KBM-7 (cell line): ENCODE measurements at regions not wholly inside any gene's neighbourhood (a gene's known extent, or its start where the extent isn't known, plus 50 kb on each side); places are given as distances from the start of the nearest gene placed in this dataset.

Experiments used
- DNase-seq: peaks from one replicate; pipeline ENCODE4 v3.0.0-alpha.2; 2015
- in situ Hi-C: fragments of 300-500 bp; cut with MboI; formaldehyde crosslinking; loops from 2 replicates; pipeline ENCODE4 v1.14.3; 2020; ENCODE audit warnings: low sequenced_read_pairs, low pct_unique_long_range_greater_than_20kb, mixed read lengths

DNA sequence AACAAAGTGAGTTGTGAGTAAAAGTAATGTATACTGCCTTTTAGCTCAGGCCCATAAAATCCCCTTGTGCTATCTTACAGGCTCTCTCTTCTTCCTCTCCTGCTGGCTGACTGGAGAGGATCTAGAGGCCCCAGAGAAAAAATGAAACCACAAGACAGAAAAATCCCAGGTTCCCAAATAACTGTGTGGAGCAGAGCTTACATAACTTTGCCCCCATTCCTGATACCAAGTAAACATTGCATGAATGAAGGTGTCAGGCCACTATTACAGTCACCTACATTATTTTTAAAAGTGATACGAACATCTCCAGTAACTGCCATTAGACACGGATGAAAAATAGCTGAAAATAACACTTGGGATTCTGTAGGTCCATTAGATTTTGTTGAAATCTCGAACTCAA lies 386.0 kb upstream of the NR5A2 start:
- no peak for DNase-seq
- in situ Hi-C loops = no loop called here

GRCh38 chr1:199644912-199645311 lies 382.6 kb upstream of the NR5A2 start:
- in situ Hi-C loops = no loop called here
- no peak for DNase-seq

GRCh38 chr1:199646761-199647160 lies 380.7 kb upstream of the NR5A2 start:
- no peak for DNase-seq
- in situ Hi-C loops = no loop called here

GRCh38 chr1:199657449-199657848 lies 370.1 kb upstream of the NR5A2 start:
- in situ Hi-C loops = no loop called here

DNA sequence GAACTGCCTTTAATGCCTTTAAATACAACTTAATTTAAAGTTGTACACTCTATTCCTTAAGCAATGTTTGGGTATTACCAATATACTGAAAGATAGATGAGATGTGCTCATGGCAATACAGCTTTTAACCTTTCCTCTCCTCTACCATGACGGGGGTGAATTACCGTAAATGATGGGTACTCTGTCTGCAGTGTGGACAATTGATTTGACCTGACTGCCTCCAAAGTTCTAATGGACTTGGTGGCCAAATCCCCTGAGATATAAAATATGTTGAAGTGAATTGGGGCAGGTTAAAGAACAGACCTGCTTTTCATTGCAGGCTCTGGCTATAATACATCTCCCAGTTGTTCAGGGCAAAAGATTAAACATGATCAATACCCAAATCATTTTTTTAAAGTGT lies 367.4 kb upstream of the NR5A2 start:
- in situ Hi-C loops = no loop called here
- DNase-seq = no peak

More at GRCh38 chr1:199657449-199657848, 370.1 kb upstream of the NR5A2 start:
- DNase-seq = no peak

DNA sequence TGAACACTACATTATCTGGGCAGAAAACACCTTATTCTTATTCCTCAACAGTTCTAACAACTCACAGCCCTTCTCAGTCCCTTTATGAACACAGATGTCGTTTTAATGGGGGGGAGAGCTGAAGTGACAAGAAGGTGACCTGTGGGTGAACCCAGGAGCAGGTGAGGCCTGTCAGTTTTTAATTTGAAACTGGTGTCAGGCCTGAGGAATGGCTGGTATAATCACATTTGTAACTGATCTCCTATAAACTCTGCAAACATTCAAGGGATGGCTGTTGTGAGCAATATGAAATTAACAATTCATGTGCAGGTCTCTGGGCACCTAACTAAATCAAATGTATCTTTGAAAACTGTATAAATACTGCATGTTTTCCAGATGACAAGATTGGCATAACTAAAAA lies 362.1 kb upstream of the NR5A2 start:
- in situ Hi-C loops = no loop called here
- no peak for DNase-seq

DNA sequence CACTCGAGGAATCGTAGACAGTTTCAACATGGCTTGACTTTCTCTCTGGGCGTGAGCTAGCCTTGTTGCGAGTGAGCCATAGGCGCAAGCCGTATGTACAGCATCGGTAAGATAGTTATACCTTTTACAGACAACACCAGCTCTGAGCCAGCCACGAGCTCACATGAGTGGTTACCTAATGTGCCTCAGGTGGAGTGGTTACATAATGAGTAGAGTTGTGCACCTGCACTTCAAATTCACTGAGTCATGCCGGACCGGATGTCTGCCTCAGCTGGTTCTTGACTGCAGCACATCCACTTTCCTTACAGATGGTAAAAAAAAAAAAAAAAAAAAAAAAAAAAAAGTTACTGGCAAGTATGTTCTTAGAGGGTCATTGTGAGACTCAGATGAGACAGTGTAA lies 360.4 kb upstream of the NR5A2 start:
- in situ Hi-C loops = no loop called here
- no peak for DNase-seq

GRCh38 chr1:199669916-199670315 lies 357.6 kb upstream of the NR5A2 start:
- in situ Hi-C loops = no loop called here
- no peak for DNase-seq

- DNase-seq = no peak
- in situ Hi-C loops = no loop called here
These were observed 355.8 kb upstream of the NR5A2 start for GRCh38 chr1:199671684-199672083.

DNA sequence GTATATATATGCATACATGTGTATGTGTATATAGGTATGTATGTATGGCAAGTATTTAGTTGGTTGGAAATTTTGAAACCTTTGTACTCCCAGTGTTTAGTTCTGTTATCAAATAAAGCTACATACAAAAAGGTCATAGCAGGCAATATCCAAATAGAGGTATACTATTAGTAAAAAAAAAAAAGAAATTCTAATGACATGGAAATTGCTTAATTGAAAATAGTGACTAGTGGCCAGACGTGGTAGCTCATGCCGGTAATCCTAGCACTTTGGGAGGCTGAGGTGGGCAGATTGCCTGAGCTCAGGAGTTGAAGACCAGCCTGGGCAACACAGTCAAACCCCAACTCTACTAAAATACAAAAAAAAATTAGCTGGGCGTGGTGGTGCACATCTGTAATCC lies 351.6 kb upstream of the NR5A2 start:
- DNase-seq = no peak
- in situ Hi-C loops = loop anchor here (25.0 kb wide), 2 partner anchors 611 to 811 kb away; no protein-coding TSS in a partner anchor

- in situ Hi-C loops = loop anchor here (25.0 kb wide), 2 partner anchors 609 to 809 kb away; no protein-coding TSS in a partner anchor
- DNase-seq = no peak
These were observed 348.7 kb upstream of the NR5A2 start for GRCh38 chr1:199678771-199679170.

GRCh38 chr1:199682081-199682480 lies 345.4 kb upstream of the NR5A2 start:
- in situ Hi-C loops = loop anchor here (25.0 kb wide), 2 partner anchors 605 to 805 kb away; no protein-coding TSS in a partner anchor
- DNase-seq = no peak

DNA sequence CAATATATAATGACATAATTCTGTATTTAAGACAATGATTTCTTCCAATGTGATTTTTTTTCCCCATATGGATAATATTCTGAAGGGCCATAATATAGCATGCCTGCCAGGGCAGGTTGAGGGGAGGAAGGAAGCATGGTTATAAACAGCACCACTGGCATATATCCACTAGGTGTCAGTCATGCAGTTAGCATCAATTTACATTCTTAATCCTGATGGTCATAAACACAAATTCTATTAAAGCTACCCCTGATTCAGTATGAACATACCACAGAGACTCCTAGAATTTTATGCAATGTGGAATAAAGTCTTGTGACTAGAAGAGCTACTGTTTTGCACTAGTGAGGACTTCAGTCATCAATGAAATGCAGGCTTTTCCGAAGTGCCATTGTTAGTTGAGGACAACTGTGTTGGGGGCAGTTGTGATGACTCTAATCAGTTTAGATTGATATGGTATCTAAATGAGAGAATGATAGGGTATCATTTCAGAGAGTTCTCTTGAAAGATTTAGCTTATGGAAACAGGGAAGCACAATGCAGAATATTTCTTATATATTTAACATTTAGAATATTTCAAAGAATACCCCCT lies 342.7 kb upstream of the NR5A2 start:
- in situ Hi-C loops = loop anchor here (25.0 kb wide), 2 partner anchors 603 to 803 kb away; no protein-coding TSS in a partner anchor
- peak; percentile 87 for DNase-seq

- DNase-seq = no peak
- in situ Hi-C loops = loop anchor here (25.0 kb wide), 2 partner anchors 602 to 802 kb away; no protein-coding TSS in a partner anchor
These were observed 342.1 kb upstream of the NR5A2 start for GRCh38 chr1:199685369-199685768.

DNA sequence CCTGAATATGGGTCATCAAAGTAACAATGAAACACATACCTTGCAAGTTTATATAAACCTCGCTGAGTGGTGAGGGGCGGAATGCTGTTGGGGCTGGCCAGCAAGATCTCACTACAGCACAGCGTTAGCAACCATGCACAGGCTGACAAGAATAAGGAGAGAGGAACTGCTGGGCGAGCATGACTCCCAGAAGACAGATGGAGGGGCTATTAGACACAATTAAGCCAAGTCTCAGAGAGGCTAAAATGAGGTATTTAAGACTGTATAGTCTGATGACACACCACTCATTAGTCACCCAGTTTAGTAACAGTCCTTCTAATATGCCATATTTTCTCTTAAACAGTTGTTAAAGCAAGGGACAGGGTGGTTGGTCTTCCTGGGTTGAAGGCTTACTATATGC lies 340.2 kb upstream of the NR5A2 start:
- DNase-seq = no peak
- in situ Hi-C loops = loop anchor here (25.0 kb wide), 2 partner anchors 600 to 800 kb away; no protein-coding TSS in a partner anchor

DNA sequence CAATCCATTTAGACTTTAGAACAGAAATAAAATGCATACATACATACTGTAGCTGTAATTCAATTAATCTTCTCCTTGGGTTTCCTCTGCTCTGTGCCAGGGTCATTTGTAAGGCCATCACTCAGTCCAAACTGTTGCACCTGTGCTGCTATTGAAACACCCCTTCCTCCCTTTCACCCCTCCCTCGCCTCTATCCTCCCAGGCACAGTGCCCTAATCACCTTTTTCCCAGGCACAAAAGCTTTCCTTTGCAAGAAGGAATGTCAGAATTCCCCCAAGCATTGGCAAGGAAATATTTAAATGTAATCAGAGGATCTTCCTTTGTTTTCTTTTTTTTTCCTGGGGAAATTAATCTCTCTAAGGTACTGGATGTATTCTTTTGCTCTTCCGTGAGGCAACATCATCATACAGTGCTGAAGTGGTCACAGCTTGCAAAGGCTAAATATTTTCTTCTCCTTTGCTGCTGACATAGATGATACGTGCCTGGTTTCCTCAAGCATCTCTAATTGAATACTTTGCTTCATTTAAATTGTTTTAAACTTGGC lies 339.3 kb upstream of the NR5A2 start:
- in situ Hi-C loops = loop anchor here (25.0 kb wide), 2 partner anchors 599 to 799 kb away; no protein-coding TSS in a partner anchor
- no peak for DNase-seq

GRCh38 chr1:199688774-199689173 lies 338.7 kb upstream of the NR5A2 start:
- in situ Hi-C loops = loop anchor here (25.0 kb wide), 2 partner anchors 599 to 799 kb away; no protein-coding TSS in a partner anchor
- no peak for DNase-seq

GRCh38 chr1:199690496-199690895 lies 337.0 kb upstream of the NR5A2 start:
- in situ Hi-C loops = loop anchor here (25.0 kb wide), 2 partner anchors 597 to 797 kb away; no protein-coding TSS in a partner anchor
- peak; percentile 43 for DNase-seq

DNA sequence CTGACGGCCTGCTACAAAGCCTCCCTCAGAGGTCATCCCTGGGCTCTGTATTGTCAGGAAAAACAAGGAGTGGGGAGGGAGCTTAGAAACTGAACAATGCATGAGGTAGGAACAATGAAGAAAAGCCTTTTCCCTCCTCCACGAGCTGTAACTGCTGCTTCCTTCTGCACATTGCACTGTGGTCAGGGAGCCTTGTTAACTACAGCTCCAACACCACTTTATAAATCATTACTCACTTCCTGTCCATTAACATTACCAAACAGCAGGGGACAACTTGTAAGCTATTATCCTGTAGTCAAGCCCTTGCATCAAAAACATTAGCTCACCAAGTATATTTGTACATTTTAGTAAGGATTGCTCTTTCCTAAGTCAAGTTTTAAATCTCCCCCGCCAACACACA lies 336.0 kb upstream of the NR5A2 start:
- peak; percentile 87 for DNase-seq
- in situ Hi-C loops = loop anchor here (25.0 kb wide), 2 partner anchors 596 to 796 kb away; no protein-coding TSS in a partner anchor

DNA sequence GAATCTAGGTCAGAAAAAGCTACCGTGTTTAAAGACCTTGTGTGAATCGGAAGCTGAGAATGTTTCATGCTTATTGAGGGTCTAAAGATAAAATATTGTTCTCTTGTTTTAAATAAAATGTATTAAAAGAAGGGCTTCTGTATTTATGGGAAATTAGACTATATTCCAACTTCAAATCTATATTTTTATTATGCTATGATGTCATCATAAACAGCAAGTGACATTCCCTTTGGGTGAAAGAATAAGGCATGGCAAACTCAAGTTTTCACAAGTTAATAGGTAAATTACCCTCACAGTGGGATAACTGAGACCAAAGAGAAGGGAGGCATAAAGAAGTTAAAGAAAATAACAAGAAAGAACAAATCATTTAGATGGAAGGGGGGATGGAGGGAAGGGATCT lies 333.8 kb upstream of the NR5A2 start:
- in situ Hi-C loops = loop anchor here (25.0 kb wide), 2 partner anchors 594 to 794 kb away; no protein-coding TSS in a partner anchor
- DNase-seq = no peak
